ENCODE measurements at regions not wholly inside any gene's neighbourhood (a gene's known extent, or its start where the extent isn't known, plus 50 kb on each side); places are given as distances from the start of the nearest gene placed in this dataset.
"Not testable (repeated sequence)": the region's sequence is repeated elsewhere in the genome, so short reads cannot be mapped to it uniquely, and the experiment has no call there.

DNA sequence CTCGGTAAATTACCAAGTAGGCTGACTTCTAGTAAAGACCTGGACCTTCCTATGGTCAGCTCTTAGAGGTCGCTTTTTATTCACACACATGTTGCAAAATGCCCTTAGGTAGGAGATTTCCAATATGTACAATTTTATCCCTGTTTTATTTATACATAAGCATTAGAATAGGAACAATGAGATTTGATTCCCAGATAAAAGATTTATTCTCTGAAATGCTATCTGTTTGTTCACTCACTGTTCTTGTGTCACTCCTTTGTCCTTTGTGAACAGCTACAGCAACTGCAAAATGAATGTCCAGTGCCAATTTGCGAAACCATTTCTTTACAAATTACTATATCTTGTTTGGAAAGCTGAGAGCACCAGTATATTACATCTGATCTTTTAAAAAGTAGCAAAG is 991.5 kb upstream of the TYRP1 start:
- FAIRE-seq: no peak
- no peak for DNase-seq (ENCODE audit: low spot score)

DNA sequence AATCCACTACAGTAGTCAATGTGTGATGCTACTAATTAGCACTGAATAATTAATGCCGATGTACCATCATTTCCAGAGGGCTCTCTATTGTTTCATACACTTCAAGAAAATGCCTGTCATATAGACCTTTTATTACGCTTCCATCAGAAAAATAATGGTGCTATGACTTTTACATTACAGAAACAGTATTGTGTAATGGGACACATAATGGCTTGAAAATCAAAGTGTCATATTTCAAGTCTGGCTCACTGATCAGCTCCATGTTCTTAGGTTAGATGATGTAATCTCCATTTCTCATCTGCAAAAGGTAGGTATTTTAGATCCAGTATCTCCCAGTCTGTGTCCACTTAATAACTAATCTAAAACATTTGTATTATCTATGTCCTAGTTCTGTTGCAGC is 990.6 kb upstream of the TYRP1 start:
- DNase-seq (ENCODE audit: low spot score): no peak
- FAIRE-seq: no peak

DNA sequence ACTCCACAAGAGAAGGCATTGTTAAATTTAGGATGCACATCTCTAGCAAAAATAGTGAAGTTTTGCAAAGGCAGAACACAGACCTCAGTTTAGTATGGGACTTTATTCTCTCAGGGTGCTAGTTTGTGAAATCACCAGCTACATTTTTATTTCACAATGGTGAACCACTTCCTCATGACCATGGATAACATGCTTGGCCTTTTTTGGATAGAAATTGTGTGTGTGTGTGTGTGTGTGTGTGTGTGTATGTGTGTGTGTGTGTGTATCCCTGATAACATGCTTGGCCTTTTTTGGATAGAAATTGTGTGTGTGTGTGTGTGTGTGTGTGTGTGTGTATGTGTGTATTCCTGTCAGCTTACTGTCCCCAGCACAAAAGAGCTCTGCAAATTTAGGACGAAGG is 989.0 kb upstream of the TYRP1 start:
- not testable (repeated sequence) for DNase-seq (ENCODE audit: low spot score); FAIRE-seq

DNA sequence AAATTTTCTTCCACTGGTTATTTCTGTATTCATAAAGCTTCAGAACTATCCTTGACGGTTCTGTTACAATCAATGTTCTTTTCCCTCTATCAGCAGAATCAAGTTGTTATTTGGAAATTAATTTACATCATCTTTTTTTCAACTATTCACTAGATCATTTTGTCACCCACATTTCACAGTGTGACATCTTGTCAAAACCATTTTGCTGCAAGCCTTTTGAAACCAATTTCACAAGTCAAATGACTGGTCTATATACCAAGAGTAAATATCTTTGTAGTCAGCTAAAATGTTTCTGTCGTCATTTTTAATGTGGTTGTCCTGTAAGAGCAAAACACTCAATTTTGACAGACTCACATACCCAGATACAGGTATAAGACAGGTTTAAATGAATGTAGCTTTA is 984.3 kb upstream of the TYRP1 start:
- FAIRE-seq (no peak), DNase-seq (ENCODE audit: low spot score) (no peak)

DNA sequence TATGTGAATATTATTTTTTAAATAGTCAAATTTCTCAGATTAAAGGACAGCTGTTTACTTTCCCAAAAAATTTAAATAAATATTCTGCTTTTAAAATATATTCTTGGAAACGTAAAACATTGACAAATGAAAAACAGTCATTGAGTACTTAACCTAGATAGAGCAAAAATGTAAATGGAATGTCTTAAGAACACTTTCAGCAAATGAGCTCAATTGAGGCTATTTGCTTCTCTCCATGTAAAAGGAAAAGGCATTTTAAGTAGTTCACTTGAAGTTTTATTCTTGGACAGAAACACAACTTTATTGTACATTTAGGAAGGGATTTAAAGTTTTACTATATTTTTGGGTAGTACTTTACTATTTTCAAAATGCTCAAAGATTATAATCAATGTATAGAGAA is 983.6 kb upstream of the TYRP1 start:
- FAIRE-seq (no peak), DNase-seq (ENCODE audit: low spot score) (no peak)

DNA sequence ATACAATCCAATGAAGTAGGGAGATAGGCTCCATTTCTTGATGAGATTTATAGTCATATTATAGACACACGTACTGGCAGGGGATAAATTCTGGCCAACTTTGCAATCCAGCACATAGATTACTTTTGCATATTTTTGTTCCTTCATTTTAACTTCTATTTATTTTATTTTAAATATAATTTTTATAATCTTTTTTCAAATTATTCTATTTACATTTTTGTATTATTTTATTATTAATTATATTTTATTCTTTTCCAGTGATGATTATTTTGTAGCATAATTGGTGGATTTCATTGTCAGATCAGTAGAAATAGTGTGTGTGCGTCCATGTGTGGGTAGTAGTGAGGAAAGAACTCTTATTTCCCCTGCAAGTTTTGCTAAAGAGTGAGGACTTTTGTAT is 980.1 kb upstream of the TYRP1 start:
- DNase-seq (ENCODE audit: low spot score): no peak
- no peak for FAIRE-seq

DNA sequence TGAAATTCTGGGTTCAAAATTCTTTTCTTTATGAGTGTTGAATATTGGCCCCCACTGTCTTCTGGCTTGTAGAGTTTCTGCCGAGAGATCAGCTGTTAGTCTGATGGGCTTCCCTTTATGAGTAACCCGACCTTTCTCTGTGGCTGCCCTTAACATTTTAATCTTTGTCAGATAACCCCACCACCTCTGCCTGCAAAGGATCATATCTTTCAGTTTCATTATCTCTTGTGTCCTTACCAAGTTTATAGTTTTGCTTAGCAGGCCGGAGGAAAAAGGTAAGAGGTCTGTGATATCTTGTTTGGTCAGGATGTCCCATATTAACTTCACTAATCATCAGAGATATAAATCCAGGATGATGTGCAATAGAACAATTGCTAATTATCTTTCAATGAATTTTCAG is 970.2 kb upstream of the TYRP1 start:
- no peak for FAIRE-seq
- no peak for DNase-seq (ENCODE audit: low spot score)

DNA sequence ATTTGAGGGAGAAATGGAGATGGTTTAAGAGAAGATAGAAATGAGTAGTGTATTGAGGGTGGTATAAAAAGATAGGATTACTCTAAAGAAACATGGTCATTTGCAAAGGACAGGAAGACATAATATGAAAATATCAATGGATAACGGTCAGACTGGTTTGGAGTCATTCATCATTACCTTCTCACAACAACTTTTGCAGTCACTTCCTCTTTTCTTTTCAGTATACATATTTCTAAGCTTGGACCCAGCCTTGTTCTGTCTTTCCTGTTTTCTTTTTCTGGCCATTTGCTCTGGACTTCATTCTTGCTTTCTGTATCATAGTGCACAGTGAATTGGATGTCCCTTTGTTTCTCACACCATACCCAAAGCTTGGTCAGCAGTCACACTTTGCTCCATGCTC is 966.5 kb upstream of the TYRP1 start:
- FAIRE-seq (no peak), DNase-seq (ENCODE audit: low spot score) (no peak)

DNA sequence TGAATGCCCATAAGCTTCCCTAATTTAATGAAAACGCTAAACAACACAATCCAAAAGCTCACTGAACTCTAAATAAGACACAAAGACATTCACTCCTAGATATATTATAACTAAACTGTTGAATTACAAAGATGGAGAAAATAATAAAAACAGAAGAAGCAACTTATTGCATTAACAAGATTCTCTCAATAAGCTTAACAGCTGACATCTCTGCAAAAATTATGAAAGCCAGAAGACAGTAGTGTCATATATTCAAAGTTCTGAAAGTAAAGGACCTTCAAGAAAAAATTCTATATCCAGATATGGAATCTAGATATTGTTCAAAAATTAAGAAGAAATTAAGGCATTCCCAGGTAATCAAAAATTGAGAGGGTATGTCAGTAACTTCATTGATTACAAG is 957.8 kb upstream of the TYRP1 start:
- FAIRE-seq: no peak
- DNase-seq (ENCODE audit: low spot score): no peak

DNA sequence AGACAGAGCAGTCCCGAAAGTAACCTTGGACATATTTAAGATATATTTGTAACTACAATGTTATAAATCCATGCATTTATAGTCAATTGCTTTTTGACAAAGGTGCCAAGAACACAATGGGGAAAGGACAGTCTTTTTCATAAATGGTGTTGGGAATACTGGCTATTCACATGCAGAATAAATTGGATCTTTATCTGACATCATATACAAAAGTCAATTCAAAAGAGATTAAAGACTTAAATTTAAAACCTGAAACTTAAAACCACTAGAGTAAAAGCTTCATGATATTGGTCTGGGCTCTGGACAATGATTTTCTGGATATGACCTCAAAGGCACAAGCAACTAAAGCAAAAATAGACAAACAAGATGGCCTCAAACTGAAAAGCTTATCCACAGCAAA is 950.7 kb upstream of the TYRP1 start:
- FAIRE-seq (no peak), DNase-seq (ENCODE audit: low spot score) (no peak)

DNA sequence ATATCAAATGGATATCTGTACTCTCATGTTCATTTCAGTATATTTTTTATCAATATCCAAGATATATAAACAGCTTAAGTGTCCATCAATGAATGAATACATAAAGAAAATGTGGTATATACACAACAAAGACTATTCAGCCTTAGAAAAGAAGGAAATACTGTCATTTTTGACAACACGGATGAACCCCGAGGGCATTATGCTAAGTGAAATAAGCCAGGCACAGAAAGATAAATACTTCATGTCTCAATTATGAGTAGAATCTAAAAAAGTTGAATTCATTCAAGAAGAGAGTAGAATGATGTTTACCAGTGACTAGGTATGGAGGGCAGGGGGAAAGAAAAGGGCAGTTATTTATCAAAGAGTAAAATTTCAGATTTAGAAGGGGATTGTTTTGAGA is 949.8 kb upstream of the TYRP1 start:
- FAIRE-seq (no peak), DNase-seq (ENCODE audit: low spot score) (no peak)

DNA sequence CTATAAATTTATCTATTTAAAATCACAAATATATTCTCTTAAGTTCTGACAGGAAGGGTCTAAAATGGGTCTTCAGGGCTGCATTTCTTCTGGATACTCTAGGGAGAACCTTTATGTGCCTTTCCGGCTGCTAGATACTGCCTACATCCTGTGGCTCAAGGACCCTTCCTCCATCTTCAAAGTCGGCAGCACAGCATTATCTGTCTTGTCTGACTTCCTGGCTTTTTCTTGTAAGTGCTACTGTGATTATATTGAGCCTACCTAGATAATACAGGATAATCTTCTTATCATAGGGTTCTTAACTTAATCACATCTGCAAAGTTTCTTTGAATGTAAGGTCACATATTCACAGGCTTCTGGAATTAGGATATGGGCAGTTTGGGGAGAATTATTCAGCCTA is 943.8 kb upstream of the TYRP1 start:
- no peak for DNase-seq (ENCODE audit: low spot score)
- FAIRE-seq: no peak

DNA sequence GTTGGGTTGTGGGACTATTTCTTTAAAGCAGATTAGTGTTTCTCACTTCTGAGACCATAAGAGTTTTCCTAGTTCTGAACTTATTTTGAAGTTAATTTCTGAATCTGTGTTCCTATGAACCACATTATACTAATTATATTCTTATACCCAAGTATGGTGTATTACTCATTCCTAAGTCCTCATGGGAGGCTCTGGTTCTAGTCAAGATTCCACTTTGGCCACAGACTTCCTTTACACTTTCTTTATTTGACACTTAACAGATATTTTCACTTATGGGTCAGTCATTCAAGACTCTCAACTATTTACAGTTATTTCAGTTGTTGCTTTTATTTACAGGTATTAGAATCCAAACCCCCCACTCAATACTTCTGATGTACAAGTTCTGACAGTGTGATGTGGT is 937.2 kb upstream of the TYRP1 start:
- FAIRE-seq: no peak
- no peak for DNase-seq (ENCODE audit: low spot score)

DNA sequence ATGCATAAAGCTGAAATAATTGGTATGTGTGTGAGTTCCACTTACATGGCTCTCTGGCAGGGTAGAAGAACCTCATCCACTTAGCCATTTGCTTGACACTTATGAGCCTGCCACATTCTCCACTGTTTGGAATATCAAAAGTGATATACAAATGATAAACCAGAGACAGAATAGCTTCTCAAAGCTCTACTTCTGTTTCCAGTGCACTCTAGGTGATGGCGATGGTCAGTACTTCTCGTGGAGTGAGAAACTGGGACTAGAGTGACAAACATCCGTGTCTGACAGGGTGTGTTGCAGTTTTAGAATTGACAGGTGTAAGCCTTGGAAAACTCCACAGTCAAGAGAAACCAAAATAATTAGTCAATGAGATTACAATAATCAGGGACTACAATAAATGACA is 935.8 kb upstream of the TYRP1 start:
- DNase-seq (ENCODE audit: low spot score): no peak
- FAIRE-seq: no peak

DNA sequence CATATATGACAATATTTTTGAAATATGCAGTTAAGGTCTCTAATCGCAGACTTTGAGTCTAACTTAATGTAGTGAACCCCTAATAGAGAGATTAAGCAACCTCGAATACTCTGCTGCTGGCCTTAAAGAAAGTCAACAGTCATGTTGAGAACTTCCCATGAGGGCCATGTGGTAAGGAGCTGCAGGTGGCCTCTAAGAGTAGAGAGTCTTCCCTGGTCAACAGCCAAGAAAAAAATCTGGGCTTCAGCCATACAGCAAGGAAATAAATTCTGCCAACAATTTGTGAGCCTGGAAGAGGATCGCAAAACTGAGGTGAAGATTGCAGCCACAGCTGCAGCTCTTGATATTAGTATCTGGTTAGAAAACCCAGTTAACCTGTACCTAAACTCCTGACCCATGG is 935.2 kb upstream of the TYRP1 start:
- FAIRE-seq: no peak
- no peak for DNase-seq (ENCODE audit: low spot score)

DNA sequence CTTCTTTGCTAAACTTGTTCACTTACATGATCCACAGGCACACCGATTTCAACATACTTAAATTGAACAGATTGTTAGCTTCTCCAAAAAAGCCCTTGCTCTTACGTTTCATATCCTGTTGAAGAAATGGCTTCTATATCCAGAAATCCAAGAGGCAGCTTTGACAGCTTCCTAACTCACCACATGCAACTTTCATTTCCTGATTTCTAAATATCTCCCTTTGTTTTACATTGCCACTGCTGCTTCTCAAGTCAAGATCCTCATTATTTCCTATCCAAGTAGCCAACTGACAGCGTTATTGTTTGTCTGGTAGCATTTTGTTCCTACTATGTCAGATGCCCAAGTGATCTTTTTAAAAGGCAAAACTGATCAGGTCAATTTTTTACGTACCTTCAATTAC is 913.2 kb upstream of the TYRP1 start:
- no peak for FAIRE-seq
- DNase-seq (ENCODE audit: low spot score): no peak

DNA sequence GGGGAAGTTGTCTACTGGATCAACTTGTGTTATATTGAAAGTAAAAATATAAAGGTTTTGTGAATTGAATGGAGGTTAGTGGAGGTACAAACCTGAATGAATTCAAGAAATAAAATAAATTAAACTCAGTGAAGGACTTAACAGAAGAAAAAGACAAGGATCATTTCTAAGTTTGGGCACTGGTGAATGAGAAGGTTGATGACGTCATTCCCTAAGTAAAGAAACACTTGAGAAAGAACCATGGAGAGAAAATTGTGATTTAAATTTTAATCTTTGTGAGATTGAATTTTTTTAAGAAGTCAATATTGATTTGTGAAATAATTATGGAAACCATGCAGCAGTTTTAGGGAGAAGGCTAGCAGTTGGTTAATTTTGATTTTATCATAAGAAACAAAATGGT is 900.3 kb upstream of the TYRP1 start:
- no peak for FAIRE-seq
- no peak for DNase-seq (ENCODE audit: low spot score)

DNA sequence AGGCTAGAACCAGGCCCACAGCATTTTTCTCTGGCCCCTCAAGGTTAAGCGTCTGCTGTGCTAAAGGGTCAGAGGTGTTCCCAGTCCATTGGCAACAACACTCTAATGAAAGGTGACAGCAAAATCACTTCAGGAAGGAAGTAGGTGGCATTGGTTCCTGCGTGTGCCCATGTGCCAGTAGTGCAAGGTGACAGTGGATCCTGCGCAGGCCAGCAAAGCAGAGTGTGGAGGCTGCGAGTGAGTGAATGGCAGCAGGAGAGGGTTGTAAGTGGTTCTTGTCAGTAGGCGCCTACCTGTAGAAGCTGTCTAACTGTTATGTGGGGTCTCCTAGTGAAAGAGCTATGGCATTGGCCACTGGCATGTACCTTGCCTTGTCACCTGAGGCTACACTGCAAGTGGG is 898.2 kb upstream of the TYRP1 start:
- DNase-seq (ENCODE audit: low spot score) (no peak), FAIRE-seq (no peak)

DNA sequence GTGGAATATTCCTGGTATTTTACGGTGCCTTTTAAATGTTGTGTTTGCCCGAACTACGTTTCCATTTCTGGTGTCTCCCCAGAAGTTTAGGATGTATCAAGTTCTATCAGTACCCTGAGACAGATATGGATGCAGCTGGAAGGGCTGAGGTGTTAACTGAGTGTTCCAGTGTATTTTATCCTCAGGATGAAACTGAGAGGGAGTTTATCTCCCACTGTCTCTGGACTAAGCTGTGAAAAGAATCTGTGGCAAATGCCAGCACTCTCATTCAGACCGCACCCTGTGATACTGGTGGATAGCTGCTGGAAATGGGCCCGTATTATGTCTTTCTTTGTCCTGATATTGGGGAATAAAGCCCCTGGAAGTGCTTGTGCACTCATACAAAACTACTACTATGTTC is 887.2 kb upstream of the TYRP1 start:
- DNase-seq (ENCODE audit: low spot score) (no peak), FAIRE-seq (no peak)

DNA sequence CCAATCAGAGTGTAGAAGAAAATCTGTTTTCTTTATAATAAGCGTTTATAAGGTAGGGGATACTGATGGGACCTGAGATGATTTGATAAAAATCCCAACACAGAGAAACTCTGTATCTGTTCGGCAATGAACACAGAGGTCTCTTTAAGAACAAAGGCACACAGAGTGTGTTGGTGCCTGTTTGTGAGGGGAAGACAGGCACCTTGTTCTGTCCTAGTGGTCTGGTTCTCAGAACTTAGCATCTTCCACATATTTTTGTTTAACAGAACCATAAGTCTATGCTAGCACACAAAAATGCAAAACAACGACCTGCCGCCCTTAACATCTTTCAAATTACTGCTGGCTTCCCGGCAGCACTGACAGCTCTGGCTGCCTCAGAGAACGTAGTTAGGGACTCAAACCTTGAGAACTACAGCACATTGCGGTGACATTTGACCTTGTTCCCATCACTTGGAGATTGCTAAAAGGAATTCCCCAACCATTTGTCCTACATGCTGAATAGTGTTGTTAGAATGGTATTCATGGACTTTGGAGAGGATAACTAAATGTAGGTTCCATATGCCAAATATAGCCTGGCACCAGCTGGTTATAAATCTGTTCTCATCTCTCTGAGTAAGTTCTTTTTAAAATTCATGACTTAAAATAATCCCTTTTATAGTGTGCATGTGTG is 871.7 kb upstream of the TYRP1 start:
- DNase-seq (ENCODE audit: low spot score) (no peak), FAIRE-seq (no peak)

DNA sequence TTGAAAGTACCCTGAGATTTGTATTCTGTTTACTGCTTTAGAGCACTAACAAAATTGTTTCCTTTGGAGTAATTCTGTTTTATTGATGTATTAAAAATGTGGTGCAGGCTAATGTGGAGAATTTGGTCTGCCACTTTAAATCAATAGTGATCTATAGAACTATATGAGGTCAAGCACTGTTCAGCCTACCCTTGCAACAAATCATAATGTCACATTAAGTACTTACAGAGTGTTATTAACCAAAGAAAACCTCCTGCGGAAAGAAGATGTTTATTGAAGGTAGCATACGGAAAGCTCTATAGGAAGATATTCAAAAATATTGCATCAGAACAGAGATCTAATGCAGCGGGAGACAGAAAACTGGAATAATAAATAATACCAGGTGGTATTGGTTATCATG is 865.0 kb upstream of the TYRP1 start:
- FAIRE-seq (no peak), DNase-seq (ENCODE audit: low spot score) (no peak)

DNA sequence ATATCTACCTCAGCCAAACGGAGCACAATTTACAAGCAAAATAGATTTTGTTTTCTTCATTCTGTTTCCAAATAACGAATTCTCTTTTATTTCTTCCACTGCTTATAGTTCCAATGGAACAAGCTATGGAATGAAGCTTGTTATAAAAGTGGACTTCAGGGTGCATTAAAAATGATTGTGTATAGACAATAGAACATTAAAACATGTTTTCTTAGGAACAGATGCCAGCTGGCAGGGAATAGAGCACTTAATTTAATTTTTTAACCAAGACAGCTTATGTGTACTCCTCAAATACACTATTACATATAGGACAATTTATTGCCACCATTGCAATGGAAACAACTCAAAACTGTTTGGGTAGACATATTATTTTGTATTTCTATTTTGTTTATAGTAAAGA is 860.1 kb upstream of the TYRP1 start:
- no peak for DNase-seq (ENCODE audit: low spot score)
- FAIRE-seq: no peak

DNA sequence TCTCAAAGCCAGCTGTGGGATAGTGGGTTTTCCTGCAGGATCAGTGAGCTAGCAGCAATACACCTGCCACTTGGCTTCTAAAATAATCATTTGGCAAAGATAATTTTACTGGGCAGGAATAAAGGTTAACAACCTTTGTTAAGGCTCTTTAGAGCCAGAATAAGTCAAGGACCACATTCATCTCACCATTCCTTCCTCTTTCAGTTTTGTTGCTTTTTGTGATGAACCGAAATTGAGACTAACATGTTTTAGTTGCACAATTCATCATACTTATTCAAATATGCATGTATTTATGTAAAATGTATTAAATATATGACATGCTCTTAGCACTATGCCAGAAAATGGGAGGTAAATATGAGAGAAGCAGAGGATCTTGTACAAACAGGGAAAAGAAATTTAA is 824.4 kb upstream of the TYRP1 start:
- DNase-seq (ENCODE audit: low spot score): no peak
- no peak for FAIRE-seq

DNA sequence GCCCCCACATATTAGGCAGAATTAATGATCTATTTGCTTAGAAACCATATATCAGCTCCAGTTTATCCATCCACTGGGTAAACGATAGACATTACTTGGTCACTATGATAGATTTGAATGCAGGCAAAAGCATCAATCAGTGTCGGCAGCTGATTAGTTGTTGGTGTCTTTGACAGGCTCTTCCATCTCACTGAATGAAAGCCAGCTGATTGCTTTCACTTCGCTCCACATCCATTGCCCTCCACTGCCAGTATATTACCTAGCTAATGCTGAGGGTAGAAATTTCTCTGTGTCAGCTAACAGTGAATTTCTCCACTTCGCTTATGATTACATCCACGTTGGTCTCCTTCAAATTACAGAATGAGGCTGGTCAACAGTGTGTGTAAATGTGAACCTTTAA is 821.3 kb upstream of the TYRP1 start:
- DNase-seq (ENCODE audit: low spot score) (no peak), FAIRE-seq (no peak)
